ENCODE measurements at regions not wholly inside any gene's neighbourhood (a gene's known extent, or its start where the extent isn't known, plus 50 kb on each side); places are given as distances from the start of the nearest gene placed in this dataset.

DNA sequence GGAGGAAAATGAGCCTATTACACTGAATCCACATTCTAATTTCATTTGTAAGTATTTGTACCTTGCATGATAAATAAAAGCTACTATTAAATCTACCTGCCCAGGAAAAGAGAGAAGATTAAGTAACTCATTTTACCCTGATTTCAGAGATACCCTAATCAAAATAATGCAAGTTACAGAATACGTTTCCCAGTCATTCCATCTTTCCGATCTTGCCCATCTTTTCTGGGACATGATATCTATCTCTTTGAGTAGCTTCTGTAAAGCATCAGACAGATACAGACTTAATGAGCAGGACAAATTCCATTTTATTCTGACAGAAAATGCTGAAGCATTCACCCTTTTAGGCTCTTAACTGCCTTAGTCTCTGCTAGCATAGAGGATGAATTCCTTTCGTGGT lies 56.6 kb downstream of the SPRY2 start:
- no peak for DNase-seq

DNA sequence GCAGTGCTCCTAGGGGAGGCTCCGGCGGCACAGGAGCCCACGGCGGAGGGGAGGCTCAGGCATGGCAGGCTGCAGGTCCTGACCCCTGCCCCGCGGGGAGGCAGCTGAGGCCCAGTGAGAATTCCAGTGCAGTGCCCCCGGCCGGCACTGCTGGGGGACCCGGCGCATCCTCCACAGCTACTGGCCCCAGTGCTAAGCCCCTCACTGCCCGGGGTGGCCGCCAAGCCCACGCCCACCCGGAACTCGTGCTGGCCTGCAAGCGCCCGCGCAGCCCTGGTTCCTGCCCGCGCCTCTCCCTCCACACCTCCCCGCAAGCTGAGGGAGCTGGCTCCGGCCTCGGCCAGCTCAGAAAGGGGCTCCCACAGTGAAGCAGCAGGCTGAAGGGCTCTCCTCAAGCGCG lies 62.2 kb downstream of the SPRY2 start:
- no peak for DNase-seq

DNA sequence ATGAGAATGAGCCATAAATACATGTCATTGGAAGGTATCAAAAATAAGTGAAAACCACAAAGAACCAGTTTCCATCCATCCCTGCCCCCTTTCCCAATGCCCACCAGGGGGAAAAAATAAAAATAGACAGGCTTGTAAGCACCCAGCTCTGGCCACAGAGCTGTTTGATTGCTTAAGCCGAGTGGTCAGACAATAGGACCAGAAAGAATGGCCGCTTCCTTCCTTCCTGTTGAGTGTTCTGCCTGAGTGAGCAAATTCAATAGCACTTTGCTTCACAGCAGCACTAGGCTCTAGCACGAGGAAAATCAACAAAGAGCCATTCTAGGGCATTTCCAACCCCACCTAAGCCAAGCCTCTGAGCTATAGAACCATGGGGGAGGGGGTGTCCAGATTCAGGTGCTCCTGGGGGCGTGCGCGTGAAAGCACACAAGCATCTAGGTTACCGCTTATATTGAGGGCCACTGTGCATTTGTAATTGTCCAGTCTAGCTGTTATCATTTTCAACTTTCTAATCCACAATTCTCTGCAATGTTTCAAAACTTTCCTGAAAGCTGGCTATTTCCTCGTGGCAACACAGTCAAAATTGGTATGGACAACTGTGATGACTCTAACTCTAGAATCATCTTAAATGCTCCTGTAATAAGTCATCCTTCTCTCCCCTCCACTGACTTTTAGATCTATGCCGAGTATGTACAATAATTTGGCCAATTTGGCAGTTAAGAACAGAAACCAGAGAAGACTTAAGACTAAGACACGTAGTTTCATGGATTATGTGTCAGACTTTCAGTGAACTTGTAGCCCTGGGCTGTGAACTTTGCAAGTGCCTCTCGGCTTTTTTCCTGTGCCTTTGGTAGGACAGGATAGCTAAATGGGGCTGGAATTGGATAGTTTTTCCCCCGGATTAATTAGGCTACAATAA lies 64.3 kb downstream of the SPRY2 start:
- DNase-seq = no peak

DNA sequence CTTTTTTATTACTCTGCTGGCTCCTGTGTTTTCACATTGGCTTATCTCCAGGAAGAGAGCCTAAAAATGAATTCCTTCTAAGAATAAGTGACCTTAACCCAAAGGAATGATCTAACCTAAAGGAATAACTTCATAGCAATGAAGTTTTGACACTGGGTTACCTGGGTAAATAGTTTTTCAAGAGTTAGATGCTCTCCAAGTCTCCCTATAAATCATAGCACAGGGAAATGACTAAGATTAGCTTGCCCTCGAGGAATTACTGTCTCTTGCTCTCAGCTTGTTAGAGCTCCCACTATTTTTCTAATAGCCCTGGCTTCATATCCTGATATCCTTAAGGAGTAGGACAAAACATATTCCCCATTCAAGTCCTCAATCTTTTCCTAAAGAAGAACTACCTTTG lies 66.3 kb downstream of the SPRY2 start:
- DNase-seq = no peak

DNA sequence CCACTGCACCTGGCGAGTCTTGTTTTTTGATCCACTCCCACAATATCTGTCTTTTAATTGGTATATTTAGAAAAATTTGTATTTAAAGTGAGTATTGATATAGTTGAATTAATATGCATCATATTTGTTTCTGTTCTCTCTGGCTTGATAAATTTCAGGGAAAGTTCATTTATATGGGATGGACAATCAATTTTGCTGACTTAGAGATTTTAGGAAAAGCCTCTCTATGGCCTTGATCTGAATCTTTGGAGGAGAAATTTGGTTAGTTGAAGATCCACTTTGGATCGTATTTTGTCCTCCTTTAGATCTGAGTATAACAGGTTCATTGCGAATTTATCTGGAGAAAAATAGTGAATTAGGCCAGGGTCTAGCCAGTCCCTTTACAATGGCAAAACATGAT lies 67.2 kb downstream of the SPRY2 start:
- DNase-seq = no peak

DNA sequence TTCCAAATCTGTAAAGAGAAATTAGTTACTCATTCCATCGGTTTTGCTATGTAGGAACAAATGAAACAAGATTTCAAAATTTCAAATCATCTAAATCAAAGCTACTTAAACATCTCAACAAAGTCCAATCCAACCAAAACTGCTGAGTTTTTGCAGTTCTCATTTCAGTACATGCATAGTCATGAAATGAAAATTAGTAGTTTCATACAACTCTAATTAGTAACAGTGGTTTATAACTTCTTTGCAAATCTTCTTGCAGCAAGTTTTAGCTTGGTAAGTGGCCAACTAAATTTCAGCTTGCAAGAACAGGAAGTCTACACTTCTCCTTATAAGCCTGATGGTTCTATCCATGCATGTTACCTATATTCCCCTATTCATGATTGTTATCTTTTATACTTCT lies 75.6 kb downstream of the SPRY2 start:
- no peak for DNase-seq

DNA sequence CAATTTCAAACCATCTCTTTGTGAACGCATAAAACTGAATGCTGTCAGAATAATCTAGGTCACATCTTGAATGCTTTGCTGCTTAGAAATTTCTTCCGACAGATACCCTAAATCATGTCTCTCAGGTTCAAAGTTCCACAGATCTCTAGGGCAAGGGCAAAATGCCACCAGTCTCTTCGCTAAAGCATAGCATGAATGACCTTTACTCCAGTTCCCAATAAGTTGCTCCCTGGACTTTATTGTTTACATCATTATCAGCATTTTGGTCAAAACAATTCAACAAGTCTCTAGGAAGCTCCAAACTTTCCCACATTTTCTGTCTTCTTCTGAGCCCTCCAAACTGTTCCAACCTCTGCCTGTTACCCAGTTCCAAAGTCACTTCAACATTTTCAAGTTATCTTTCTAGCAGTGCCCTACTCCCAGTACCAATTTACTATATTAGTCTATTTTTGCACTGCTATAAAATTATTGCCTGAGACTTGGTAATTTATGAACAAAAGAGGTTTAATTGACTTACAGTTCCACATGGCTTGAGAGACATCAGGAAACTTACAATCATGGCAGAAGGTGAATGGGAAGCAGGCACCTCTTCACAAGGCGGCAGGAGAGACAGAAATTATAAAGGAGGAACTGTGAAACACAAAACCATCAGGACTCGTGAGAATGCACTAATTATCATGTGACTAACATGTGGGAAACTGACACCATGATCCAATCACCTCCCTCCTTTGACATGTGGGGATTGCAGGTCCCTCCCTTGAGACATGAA lies 77.0 kb downstream of the SPRY2 start:
- no peak for DNase-seq

DNA sequence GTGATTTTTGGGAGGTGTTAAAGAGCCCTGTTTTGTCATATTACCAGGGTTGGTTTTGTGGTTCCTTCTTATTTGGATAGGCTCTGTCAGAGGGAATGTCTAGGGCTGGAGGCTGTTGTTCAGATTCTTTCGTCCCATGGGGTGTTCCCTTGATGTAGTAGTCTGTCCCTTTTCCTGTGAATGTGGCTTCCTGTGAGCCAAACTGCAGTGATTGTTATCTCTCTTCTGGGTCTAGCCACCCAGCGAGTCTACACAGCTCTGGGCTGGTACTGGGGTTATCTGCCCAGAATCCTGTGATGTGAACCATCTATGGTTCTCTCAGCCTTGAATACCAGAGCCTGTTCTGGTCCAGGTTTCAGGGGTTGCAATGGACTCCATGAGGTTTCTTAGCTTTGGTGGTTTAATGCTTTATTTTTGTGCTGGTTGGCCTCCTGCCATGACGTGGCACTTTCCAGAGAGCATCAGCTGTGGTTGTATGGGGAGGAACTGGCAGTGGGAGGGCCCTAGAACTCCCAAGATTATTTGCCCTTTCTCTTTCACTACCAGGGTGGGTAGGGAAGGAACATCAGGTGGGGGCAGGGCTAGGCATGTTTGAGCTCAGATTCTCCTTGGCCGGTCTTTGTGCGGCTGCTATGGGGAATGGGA lies 78.8 kb downstream of the SPRY2 start:
- no peak for DNase-seq

DNA sequence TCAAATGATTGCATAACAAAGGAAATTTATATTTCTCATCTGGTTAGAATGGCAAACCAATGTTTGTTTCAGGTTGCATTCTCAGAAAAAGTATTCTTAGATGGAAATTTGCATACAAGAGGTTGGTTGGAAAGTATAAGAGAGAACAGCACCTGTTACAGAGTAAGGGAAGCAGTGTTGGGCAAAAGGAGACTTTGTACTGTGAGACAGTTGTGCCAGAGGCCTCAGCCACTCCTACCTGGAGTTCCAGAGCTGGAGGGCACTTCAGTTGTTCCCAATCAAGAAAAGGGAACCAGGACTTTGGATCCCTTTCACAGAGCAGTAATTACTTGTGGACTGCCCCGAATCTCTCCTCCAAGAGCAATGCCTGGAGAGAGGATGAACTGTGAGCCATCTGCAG lies 81.8 kb downstream of the SPRY2 start:
- DNase-seq = no peak

DNA sequence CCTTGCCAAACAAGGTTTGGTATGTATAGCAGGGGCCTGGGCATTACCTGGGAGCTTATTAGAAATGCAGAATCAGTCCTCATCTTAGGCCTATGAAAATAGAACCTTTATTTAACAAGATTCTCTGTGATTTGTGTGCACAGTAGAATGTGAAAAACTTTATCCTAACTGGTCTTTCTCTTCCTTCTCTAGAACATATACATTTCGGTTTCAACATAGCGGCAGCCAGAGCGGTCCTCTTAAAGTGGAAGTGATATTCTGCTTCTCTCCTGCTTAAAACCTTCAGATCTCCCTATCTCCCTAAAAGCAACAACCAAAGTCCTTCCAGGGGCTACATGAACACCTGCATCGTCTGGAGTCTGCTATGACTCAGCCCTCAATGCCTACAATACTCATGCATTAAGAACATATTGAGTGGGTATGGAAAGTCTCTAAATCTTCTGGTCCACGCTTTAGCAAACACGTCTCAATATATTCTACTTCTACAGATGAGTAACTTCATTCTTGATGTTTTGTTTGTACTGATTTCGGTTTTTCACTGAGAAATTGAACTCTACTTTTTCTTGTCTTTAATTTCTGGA lies 84.5 kb downstream of the SPRY2 start:
- no peak for DNase-seq

DNA sequence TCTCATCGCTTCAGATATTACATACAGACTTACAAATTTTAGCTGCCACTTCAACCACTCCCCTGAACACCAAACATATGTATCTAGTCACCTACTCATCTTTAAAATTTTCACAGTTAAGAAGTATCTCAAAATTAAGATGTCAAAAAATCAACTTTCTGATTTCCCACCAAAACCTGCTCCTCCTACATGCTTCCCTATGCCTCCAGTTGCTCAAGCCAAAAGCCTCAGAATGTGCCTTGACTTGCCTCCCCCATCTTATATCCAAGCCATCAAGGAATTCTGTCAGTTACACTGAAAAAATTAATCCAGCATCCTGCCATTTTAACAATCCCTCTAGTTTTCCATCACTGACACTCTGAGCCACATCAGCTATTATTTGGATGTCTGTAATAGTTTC lies 85.0 kb downstream of the SPRY2 start:
- no peak for DNase-seq

DNA sequence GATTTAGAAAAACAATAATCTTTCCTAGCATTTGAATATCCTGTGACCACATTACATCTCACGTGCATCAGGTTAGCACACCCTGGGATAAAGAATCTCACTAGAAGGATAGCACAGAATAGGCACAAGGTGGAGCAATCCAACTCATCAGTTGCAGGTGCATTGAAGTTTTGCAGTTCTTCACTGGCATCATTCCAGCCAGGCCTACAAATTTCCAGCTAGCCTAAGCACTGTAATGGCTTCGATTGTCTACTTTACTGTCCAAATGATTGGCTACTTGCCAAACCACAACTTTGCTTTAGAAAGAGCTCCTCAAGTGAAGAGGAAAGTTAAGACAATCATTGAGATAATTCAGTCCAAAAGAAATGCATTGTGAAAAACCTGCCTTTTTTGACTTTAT lies 89.5 kb downstream of the SPRY2 start:
- DNase-seq = no peak

DNA sequence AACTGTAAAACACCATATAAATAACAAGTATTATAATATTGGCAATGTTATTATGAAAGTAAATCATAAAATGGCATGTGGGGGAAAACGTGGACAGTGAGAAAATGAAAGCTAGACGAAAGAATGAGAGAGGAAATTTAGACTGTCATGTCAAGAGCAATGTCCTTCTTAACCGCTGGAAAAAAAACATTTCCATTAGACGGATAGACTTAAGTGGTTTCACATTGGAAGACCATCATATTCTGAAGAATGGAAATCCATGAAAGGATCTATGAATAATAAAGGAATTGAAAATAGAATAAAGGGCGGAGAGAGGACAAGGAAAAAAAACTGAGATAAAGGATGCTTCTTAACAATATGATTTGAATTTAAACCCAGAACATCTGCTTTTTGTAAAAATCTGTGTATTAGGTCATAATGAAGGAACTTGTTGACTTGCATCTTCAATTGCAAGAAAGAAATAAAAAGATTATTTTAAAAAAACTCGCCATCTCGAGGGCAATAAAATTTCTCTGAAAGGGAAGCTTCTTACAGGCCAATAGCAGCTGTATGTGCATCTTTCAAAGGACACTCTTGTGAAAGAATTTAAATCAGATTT lies 90.6 kb downstream of the SPRY2 start:
- no peak for DNase-seq

DNA sequence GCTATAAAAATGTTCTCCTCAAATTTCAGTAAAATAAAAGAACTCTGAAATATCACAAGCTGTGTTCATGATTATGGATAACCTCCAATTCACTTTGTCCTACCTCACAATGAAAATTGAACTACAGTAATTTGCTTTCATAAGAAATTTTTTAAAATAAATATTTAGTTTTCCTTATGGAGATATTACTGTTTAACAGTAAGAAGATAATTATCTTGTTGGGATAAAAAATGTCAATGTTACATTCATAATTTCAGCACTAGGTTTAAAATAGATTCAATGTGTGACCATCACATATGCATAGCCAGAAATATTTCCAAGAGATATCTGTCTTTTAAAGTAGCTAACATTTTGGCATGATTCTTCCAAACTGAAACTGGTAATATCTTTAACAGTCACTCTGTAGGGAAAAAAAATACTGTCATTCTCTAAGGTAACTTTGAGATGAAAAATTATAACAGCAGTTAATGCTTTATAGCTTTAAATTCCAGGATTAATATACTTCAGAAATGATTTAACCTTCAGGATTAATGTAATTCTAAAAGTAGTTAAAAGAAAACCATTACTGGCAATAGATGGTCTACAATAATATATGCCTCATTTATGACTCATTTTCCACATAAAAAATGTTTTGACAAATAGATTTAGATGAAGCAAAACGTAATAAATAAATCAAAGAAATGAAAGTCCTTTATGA lies 91.3 kb downstream of the SPRY2 start:
- DNase-seq = no peak

DNA sequence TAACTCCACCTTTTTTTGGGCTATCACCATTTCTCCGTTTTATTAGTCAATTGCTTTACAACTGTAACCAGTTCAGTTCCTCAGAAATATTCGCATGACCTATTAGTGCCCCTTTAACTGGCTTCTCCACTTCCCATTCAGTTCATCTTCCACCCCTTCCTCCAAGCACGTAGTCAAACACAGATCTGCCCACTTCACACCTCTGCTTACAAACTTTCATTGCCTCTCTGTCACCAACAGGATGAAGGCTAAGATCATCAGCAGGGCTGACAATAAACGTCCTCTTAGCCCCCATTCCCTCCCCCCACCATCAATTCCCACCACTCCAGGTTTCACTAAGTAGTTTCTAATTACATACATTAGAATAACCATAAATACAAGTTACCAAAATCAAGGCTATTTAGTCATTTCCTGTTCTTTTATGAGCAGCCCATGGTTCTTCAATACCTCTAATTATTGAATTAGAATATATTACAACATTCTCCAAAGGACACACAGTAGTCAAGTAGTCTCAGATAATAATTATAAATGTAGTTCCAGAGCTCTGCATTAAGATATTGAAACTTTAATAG lies 95.7 kb downstream of the SPRY2 start:
- no peak for DNase-seq

DNA sequence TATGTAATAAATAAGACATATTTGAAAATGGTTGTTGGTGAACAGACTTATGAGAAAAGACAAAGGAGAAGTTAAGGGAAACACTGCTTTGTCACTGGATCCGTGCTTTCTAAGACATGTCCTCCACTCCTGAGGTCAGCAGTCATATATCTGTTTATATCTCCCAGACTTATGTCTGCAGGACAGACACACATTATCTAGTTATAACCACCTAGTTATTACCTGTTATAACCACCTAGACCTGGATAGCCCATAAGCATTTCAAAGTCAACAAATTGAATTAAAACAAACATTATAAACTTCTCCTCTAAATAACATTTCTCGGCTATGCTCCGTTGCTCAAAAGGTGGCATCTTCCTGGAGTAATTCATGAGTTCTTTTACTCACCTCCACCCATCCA lies 96.4 kb downstream of the SPRY2 start:
- DNase-seq = no peak

DNA sequence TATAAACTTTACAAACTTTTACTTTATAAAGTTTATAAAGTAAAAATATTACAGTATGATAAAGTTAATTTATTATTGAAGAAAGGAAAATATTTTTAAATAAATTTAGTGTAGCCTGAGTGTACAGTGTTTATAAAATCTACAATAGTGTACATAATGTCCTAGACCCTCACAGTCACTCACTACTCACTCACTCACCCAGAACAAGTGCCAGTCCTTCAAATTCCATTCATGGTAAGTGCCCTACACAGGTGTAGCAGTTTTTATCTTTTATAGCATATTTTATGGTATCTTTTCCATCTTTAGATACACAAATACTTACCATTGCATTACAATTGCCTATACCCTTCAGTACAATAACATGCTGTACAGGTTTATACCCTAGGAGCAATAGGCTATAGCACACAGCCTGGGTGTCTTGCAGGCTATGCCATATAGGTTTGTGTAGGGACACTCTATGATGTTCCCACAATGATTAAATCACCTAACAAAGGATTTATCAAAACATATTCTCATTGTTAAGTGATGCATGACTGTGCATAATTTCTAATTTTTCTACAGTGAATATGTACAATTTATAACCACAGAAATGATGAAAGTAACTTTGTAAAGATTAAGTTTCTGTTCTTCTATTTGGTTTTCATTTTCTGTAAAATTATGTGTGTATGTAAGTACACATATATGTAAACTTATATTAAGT lies 98.0 kb downstream of the SPRY2 start:
- no peak for DNase-seq

DNA sequence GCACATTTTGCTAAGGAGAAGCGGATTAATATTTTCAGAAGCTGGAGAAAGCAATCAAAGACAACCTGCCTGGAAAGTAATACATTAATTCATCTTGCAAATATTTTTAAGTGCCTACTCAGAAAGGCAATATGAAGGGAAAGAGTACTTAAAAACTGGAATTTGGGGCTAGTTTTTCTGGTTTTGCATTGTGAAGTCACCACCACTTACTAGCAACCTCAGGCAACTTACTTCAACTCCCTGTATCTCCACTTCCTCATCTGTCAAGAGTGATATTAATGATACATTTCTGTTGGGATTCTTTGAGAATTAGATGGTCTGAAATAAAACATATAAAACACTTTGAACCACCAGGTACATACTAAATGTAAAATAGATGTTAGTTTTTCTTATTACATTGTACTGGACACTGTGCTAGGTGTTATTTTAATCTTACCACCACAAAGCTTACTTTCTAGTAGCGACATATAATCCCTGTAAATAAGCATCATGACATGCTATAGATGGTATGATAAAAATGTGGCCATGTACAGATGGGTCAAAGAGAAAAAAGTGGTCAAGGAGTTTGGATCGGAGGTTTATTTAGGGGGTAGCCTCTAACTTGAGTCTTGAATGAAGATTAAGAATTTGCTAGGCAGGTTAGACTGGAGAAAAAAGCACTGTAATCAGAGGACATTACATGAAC lies 101.2 kb downstream of the SPRY2 start:
- no peak for DNase-seq

DNA sequence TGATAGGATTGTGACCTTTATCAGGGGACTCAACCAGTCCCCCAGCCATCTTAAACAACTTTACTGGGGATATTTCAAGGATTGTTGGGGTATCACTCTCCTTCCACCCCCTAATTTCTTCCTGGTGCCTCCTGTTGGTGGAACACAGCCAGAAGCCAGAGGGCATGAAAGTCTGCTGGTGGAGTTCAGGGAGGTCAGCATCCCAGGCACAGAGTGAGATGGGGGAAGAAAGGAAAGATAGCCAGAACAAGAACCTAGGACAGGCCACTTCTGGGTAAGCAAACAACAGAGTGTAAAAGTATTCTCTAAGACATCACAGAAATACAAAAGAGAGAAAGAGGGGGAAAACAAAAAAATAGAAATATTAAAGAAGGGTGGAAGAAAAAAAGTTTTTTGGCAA lies 101.8 kb downstream of the SPRY2 start:
- DNase-seq = no peak

DNA sequence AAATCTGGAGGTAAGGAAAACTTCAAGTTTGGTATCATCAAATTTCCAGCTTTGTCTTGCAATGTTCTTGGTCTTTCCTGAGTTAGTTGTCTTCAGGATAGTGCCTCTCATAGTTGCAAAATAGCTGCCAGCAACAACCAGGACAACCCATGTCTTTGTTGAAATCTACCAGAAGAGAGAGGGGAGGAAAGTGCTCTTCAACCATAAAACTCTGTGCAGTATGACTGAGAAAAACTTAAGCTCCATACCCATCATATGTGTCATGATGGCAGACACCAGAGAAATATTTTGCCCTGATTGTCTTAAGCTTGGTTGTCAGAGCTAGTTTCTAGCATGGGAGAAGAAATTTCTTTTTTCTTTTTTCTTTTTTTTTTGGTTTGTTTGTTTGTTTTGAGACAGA lies 103.3 kb downstream of the SPRY2 start:
- DNase-seq = no peak

DNA sequence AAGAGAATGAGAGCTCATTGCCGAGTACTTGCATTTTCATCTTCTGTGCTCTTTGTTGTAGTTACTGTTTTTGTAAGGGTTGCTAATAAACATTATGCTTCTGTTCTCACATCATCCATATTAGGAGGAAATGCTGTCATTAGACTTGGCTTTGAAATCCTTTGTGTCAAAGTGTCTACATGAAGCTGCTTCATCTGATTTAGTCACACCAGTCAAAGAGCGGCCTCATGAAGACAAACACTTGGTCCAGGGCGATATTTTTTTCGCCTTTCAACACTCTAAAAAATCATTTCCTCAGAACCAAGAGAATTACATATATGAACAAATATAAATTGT lies 105.0 kb downstream of the SPRY2 start:
- DNase-seq = no peak
